ENCODE measurements at regions not wholly inside any gene's neighbourhood (a gene's known extent, or its start where the extent isn't known, plus 50 kb on each side); places are given as distances from the start of the nearest gene placed in this dataset.

- TF ChIP-seq MYNN (IDR thresholded peaks at IDR 0.05) (no peak), MYNN (CRISPR knock-in tag; IDR thresholded peaks at IDR 0.05) (no peak), ZNF766 (CRISPR knock-in tag; conservative IDR thresholded peaks at IDR 0.05) (no peak), MTA2 (IDR thresholded peaks at IDR 0.05; ENCODE audit: low read depth) (no peak)
Observed at GRCh38 chr13:89660752-89661151, 1686.7 kb upstream of the MIR17HG start (continued).

- Histone ChIP-seq H3K9ac (ENCODE audit: insufficient read depth in 1 of 2, low read depth in 2 of 2, low read length in 2 of 2) (no peak overlapping the region), H4K20me1 (replicated peaks; ENCODE audit: control insufficient read depth, insufficient read depth, low read length) (no peaks in the 10 kb centered on the region), H3K4me1 (replicated peaks in 1 of 2; ENCODE audit: control insufficient read depth in 2 of 2, insufficient read depth in 2 of 2, low read length in 2 of 2) (no peaks in the 10 kb centered on the region), H3K4me2 (ENCODE audit: insufficient read depth, low read length) (no peak overlapping the region), H3K27ac (ENCODE audit: extremely low read depth, low read depth, low read length) (no peak overlapping the region), H3K79me2 (ENCODE audit: control insufficient read depth, insufficient read depth, low read length) (no peaks in the 10 kb centered on the region), H3K9me1 (ENCODE audit: control insufficient read depth, insufficient read depth, low read length) (no peaks in the 10 kb centered on the region), H3K4me3 (no peak overlapping the region), H2AFZ (ENCODE audit: low read depth, low read length) (no peak overlapping the region), H3K36me3 (ENCODE audit: control insufficient read depth, insufficient read depth, low read length) (no peaks in the 10 kb centered on the region), H3K9me3 (replicated peaks; ENCODE audit: control insufficient read depth, insufficient read depth, low read depth, low read length) (no peaks in the 10 kb centered on the region), H3K27me3 (ENCODE audit: control insufficient read depth in 2 of 2, insufficient read depth in 2 of 2, low read length in 2 of 2) (no peaks in the 10 kb centered on the region)
- CTCF ChIA-PET (ENCODE audit: low intra/inter-chr PET ratio) = no interaction called here
- ATAC-seq = no peak
- FAIRE-seq = no peak
- 0% methylated on average over 2 of the region's 3 CpGs for WGBS (ENCODE audit: insufficient coverage, low coverage, missing lambda C conversion rate)
- no peak for DNase-seq (ENCODE audit: extremely low read depth in 1 of 4, low spot score in 3 of 4)
- BruUV-seq (replicated peaks) = no TSS peak
- TF ChIP-seq ZNF696 (CRISPR knock-in tag; conservative IDR thresholded peaks at IDR 0.05) (no peak), KLF10 (CRISPR knock-in tag; IDR thresholded peaks at IDR 0.05) (no peak), USF1 (CRISPR knock-in tag; IDR thresholded peaks at IDR 0.05) (no peak)
- intact Hi-C loops (cut with micrococcal nuclease) = no loop called here
- in situ Hi-C loops (cut with MboI) = no loop called here
- POLR2A ChIA-PET = no interaction called here
Observed at GRCh38 chr13:89673789-89674311, 1673.6 kb upstream of the MIR17HG start.

Measured in K562 (cell line).